Fibroblast of lung (primary cell): ENCODE measurements at regions not wholly inside any gene's neighbourhood (a gene's known extent, or its start where the extent isn't known, plus 50 kb on each side); places are given as distances from the start of the nearest gene placed in this dataset.

Source experiments
- EZH2 ChIP-seq: IDR thresholded peaks from 2 replicates; pipeline ENCODE4 v1.5.1; 2012; ENCODE audit warnings: low read length, control low read depth, mild to moderate bottlenecking; ENCODE audit errors: missing control alignments
- TF ChIP-seq, protein P1 (sequence below), 2 donors: IDR thresholded peaks in 1 of 2; conservative IDR thresholded peaks in 1 of 2; 1 replicate in 1 of 2; 2 replicates in 1 of 2; pipeline ENCODE4 v1.5.1; 2011 to 2012; ENCODE audit warnings: low read length in 2 of 2, control low read depth in 1 of 2, inconsistent platforms in 1 of 2, low read depth in 1 of 2, mild to moderate bottlenecking in 1 of 2

DNA sequence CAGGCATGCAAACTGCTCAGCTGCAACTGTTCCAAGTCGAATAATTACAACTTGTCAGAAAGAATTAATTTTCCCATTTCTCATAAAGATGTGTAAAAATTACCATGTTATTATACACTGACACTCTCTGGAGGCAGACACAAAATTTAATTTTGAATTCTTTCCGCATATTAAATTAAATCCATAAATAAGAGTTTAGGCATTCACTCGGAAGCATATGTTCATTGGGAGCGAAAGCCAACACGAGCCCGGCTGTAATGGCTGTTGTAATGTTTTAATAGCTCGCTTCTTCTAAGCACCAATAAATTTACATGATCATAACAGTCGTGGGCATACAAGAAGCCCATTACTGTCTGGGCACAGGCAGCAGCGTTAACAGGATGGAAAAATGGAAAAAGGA is 189.6 kb upstream of the SOX5 start:
- TF ChIP-seq, protein P1, sequence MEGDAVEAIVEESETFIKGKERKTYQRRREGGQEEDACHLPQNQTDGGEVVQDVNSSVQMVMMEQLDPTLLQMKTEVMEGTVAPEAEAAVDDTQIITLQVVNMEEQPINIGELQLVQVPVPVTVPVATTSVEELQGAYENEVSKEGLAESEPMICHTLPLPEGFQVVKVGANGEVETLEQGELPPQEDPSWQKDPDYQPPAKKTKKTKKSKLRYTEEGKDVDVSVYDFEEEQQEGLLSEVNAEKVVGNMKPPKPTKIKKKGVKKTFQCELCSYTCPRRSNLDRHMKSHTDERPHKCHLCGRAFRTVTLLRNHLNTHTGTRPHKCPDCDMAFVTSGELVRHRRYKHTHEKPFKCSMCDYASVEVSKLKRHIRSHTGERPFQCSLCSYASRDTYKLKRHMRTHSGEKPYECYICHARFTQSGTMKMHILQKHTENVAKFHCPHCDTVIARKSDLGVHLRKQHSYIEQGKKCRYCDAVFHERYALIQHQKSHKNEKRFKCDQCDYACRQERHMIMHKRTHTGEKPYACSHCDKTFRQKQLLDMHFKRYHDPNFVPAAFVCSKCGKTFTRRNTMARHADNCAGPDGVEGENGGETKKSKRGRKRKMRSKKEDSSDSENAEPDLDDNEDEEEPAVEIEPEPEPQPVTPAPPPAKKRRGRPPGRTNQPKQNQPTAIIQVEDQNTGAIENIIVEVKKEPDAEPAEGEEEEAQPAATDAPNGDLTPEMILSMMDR (conservative IDR thresholded peaks at IDR 0.05 in 1 of 2, IDR thresholded peaks at IDR 0.05 in 1 of 2; ENCODE audit: low read depth in 1 of 2, low read length in 2 of 2): no peak
- TF ChIP-seq EZH2: no peak
